Panc1 (cell line): ENCODE measurements at regions not wholly inside any gene's neighbourhood (a gene's known extent, or its start where the extent isn't known, plus 50 kb on each side); places are given as distances from the start of the nearest gene placed in this dataset.

ENCODE experiments used
- CTCF ChIP-seq: fragments of 450-650 bp; IDR thresholded peaks from 2 replicates; pipeline ENCODE4 v1.5.1; 2017; ENCODE audit warnings: mild to moderate bottlenecking
- POLR2AphosphoS5 ChIP-seq: IDR thresholded peaks from 2 replicates; pipeline ENCODE4 v1.6.1; 2012; ENCODE audit warnings: mild to moderate bottlenecking, low read depth, low read length, moderate library complexity
- SIN3A ChIP-seq: IDR thresholded peaks from 2 replicates; pipeline ENCODE4 v1.6.1; 2012; ENCODE audit warnings: low read depth, mild to moderate bottlenecking, low read length, moderate library complexity, borderline replicate concordance; ENCODE audit not compliant: insufficient read depth

DNA sequence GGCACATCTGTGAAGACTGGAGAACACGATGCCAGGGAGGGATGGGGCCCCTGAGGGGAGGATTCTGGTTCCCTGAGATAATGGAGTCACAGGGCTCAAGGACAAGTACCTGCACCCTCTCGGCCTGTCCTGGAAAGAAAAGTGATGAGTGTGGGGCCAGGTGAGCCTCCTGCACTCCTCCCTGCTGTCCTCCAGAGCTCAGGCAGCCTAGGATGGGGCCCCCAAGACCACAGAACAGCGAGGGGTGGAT lies 101.3 kb upstream of the TNRC6C start:
- TF ChIP-seq POLR2AphosphoS5, result no peak
- no peak for TF ChIP-seq CTCF
- no peak for TF ChIP-seq SIN3A
